LNCAP (cell line): ENCODE measurements at regions not wholly inside any gene's neighbourhood (a gene's known extent, or its start where the extent isn't known, plus 50 kb on each side); places are given as distances from the start of the nearest gene placed in this dataset.

ENCODE experiments used
- TF ChIP-seq, protein P1 (sequence below): fragments of 450-650 bp; IDR thresholded peaks from 2 replicates; pipeline ENCODE4 v1.5.1; 2017; ENCODE audit warnings: mild to moderate bottlenecking

- TF ChIP-seq, protein P1, sequence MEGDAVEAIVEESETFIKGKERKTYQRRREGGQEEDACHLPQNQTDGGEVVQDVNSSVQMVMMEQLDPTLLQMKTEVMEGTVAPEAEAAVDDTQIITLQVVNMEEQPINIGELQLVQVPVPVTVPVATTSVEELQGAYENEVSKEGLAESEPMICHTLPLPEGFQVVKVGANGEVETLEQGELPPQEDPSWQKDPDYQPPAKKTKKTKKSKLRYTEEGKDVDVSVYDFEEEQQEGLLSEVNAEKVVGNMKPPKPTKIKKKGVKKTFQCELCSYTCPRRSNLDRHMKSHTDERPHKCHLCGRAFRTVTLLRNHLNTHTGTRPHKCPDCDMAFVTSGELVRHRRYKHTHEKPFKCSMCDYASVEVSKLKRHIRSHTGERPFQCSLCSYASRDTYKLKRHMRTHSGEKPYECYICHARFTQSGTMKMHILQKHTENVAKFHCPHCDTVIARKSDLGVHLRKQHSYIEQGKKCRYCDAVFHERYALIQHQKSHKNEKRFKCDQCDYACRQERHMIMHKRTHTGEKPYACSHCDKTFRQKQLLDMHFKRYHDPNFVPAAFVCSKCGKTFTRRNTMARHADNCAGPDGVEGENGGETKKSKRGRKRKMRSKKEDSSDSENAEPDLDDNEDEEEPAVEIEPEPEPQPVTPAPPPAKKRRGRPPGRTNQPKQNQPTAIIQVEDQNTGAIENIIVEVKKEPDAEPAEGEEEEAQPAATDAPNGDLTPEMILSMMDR = no peak
Observed at GRCh38 chr7:11895337-11895736, 63.3 kb upstream of the THSD7A start.

DNA sequence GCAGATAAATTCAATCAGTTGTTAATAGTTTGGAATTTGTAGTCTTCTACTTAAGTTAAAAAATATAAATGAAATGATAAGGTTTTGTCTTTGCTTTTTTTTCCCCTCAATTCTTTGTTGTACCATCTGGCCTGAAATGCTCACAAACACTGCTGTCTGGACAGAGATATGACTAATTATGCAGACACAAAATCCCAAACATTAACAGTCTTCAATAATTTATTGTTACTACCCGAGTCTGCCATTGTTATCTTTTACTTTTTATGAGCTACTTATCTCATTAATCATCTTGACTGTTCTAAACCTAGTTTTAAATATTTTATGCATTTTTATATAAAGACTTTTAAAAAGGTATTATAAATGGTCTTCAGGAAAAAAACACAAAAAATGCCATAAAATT lies 64.7 kb upstream of the THSD7A start:
- TF ChIP-seq, protein P1 = no peak

- TF ChIP-seq, protein P1 = no peak
Observed at GRCh38 chr7:11899247-11899646, 67.2 kb upstream of the THSD7A start.

GRCh38 chr7:11910253-11910652 lies 78.3 kb upstream of the THSD7A start:
- TF ChIP-seq, protein P1 = no peak

- TF ChIP-seq, protein P1 = no peak
Observed at GRCh38 chr7:11911900-11912299, 79.9 kb upstream of the THSD7A start.

DNA sequence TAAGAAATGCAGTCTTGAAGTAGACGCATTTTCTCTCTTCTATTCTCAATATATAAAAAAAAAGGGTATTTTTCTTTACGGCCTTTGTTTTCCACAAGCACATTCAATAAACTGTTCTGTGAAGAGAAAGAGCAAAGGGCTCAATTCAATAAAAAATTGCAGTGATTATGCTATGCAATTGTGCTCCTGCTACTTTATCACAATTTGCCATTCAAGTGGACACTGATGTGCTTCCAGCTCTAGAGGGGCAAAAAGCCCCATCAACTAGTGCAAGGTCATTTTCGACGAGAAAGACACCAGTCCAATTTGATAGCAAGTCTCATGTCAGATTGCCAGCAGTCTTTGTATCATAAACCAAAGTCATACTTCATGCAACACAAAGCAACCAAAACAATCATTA lies 82.6 kb upstream of the THSD7A start:
- TF ChIP-seq, protein P1 = no peak

DNA sequence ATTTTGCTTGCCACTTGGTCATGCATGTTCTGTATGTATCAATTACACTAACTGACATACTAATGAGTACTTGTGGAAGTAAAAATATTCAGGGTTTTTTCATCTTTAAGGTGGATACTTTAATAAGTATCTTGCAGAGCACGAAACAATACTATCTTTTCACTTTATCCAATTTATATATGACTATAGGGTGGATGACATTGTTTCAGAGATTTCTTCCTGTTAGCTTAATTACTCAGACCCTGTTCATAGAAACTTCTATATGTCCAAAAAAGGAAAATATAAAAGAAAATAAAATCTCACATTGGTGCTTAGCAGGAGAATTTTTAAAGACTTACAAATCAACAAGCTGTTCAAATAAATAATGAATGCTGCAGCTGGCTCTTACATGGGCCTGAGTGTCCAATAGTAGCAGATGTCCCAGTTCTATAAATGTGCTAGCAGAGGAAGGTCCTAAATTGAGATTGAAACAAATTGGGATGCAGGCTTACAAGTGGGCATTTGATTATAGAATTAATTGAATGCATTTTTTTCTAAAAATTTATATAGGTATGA lies 91.5 kb upstream of the THSD7A start:
- TF ChIP-seq, protein P1 = no peak

- TF ChIP-seq, protein P1 = no peak
Observed at GRCh38 chr7:11931307-11931706, 99.3 kb upstream of the THSD7A start.
